Effector memory CD8-positive, alpha-beta T cell (primary cell): ENCODE measurements at regions not wholly inside any gene's neighbourhood (a gene's known extent, or its start where the extent isn't known, plus 50 kb on each side); places are given as distances from the start of the nearest gene placed in this dataset.

Source experiments
- ATAC-seq: fragments of 150-1000 bp; cut with Tn5 transposase; replicated peaks from 2 replicates; pipeline ENCODE4 v1.10.0; 2021; ENCODE audit warnings: mild to moderate bottlenecking, moderate library complexity
- DNase-seq, 3 experiments: peaks; one replicate each; pipeline ENCODE4 v3.0.0; 2021
- H3K27ac Mint-ChIP-seq, 2 donors: one replicate each; pipeline ENCODE4 v1.8.0; 2022; ENCODE audit warnings: mild to moderate bottlenecking in 2 of 2, mixed read lengths in 2 of 2, moderate library complexity in 2 of 2
- H3K27me3 Mint-ChIP-seq, 2 donors: one replicate each; pipeline ENCODE4 v1.8.0; 2022; ENCODE audit warnings: mixed read lengths in 2 of 2
- H3K36me3 Mint-ChIP-seq: one replicate; pipeline ENCODE4 v1.8.0; 2022; ENCODE audit warnings: mild to moderate bottlenecking, moderate library complexity, mixed read lengths; ENCODE audit not compliant: insufficient read depth
- H3K4me1 Mint-ChIP-seq, 2 donors: one replicate each; pipeline ENCODE4 v1.8.0; 2022; ENCODE audit warnings: low read depth in 2 of 2, mixed read lengths in 2 of 2
- H3K4me3 Mint-ChIP-seq, 2 donors: one replicate each; pipeline ENCODE4 v1.8.0; 2022; ENCODE audit warnings: mild to moderate bottlenecking in 2 of 2, mixed read lengths in 2 of 2, moderate library complexity in 2 of 2
- H3K9me3 Mint-ChIP-seq, 2 donors: one replicate each; pipeline ENCODE4 v1.8.0; 2022; ENCODE audit warnings: mixed read lengths in 2 of 2

GRCh38 chr2:155266583-155266982 is 568.1 kb downstream of the KCNJ3 start:
- no peak overlapping the region for H3K4me3 Mint-ChIP-seq

GRCh38 chr2:155266109-155266508 is 567.6 kb downstream of the KCNJ3 start:
- no peak for ATAC-seq
- DNase-seq, result no peak
- Mint-ChIP-seq H3K4me1 (no peaks in the 10 kb centered on the region), H3K27ac (no peak overlapping the region), H3K4me3 (no peak overlapping the region), H3K9me3 (peaks cover 7 to 8% of the 10 kb centered on the region in 2 donors), H3K27me3 (no peaks in the 10 kb centered on the region), H3K36me3 (no peaks in the 10 kb centered on the region)

More at GRCh38 chr2:155266583-155266982, 568.1 kb downstream of the KCNJ3 start:
- H3K36me3 Mint-ChIP-seq, result no peaks in the 10 kb centered on the region
- no peaks in the 10 kb centered on the region for H3K27me3 Mint-ChIP-seq
- DNase-seq, result no peak
- H3K9me3 Mint-ChIP-seq, result peaks cover 5 to 7% of the 10 kb centered on the region in 2 donors
- no peaks in the 10 kb centered on the region for H3K4me1 Mint-ChIP-seq
- no peak overlapping the region for H3K27ac Mint-ChIP-seq
- no peak for ATAC-seq

GRCh38 chr2:155256803-155257202 is 558.3 kb downstream of the KCNJ3 start:
- H3K4me1 Mint-ChIP-seq, result no peaks in the 10 kb centered on the region
- no peaks in the 10 kb centered on the region for H3K36me3 Mint-ChIP-seq
- no peak for ATAC-seq
- DNase-seq, result no peak
- no peaks in the 10 kb centered on the region for H3K27me3 Mint-ChIP-seq
- H3K27ac Mint-ChIP-seq, result no peak overlapping the region
- H3K4me3 Mint-ChIP-seq, result no peak overlapping the region
- H3K9me3 Mint-ChIP-seq, result peaks cover 0 to 7% of the 10 kb centered on the region in 2 donors

- DNase-seq, result no peak
- Mint-ChIP-seq H3K27me3 (no peaks in the 10 kb centered on the region), H3K27ac (no peak overlapping the region)
Observed at GRCh38 chr2:155250800-155251199, 552.3 kb downstream of the KCNJ3 start.

GRCh38 chr2:155240176-155240575 is 541.7 kb downstream of the KCNJ3 start:
- DNase-seq (no peak), ATAC-seq (no peak)
- H3K9me3 Mint-ChIP-seq, result peaks cover 7 to 8% of the 10 kb centered on the region in 2 donors
- H3K36me3 Mint-ChIP-seq, result no peaks in the 10 kb centered on the region
- no peaks in the 10 kb centered on the region for H3K4me1 Mint-ChIP-seq
- H3K27me3 Mint-ChIP-seq, result no peaks in the 10 kb centered on the region
- H3K4me3 Mint-ChIP-seq, result no peak overlapping the region
- no peak overlapping the region for H3K27ac Mint-ChIP-seq

More at GRCh38 chr2:155250800-155251199, 552.3 kb downstream of the KCNJ3 start:
- Mint-ChIP-seq H3K9me3 (peaks cover 0 to 15% of the 10 kb centered on the region in 2 donors), H3K4me3 (no peak overlapping the region), H3K36me3 (no peaks in the 10 kb centered on the region), H3K4me1 (no peaks in the 10 kb centered on the region)
- ATAC-seq, result no peak

- no peaks in the 10 kb centered on the region for H3K36me3 Mint-ChIP-seq
- no peak overlapping the region for H3K27ac Mint-ChIP-seq
- no peaks in the 10 kb centered on the region for H3K4me1 Mint-ChIP-seq
- ATAC-seq (no peak), DNase-seq (no peak)
- no peak overlapping the region for H3K4me3 Mint-ChIP-seq
- H3K27me3 Mint-ChIP-seq, result no peaks in the 10 kb centered on the region
- peaks cover 3 to 11% of the 10 kb centered on the region in 2 donors for H3K9me3 Mint-ChIP-seq
Observed at GRCh38 chr2:155235710-155236109, 537.2 kb downstream of the KCNJ3 start.

GRCh38 chr2:155223781-155224406 is 525.4 kb downstream of the KCNJ3 start:
- Mint-ChIP-seq H3K9me3 (peaks cover 3 to 6% of the 10 kb centered on the region in 2 donors), H3K4me3 (no peak overlapping the region), H3K36me3 (no peaks in the 10 kb centered on the region), H3K27me3 (no peaks in the 10 kb centered on the region), H3K27ac (no peak overlapping the region), H3K4me1 (no peaks in the 10 kb centered on the region)
- no peak for DNase-seq
- no peak for ATAC-seq

GRCh38 chr2:155218945-155219344 is 520.5 kb downstream of the KCNJ3 start:
- no peaks in the 10 kb centered on the region for H3K4me1 Mint-ChIP-seq
- no peak overlapping the region for H3K4me3 Mint-ChIP-seq
- no peak for DNase-seq
- no peaks in the 10 kb centered on the region for H3K27me3 Mint-ChIP-seq
- H3K9me3 Mint-ChIP-seq, result peaks cover 9 to 25% of the 10 kb centered on the region in 2 donors
- H3K27ac Mint-ChIP-seq, result no peak overlapping the region
- ATAC-seq, result no peak
- no peaks in the 10 kb centered on the region for H3K36me3 Mint-ChIP-seq

GRCh38 chr2:155218292-155218924 is 519.9 kb downstream of the KCNJ3 start:
- H3K36me3 Mint-ChIP-seq, result no peaks in the 10 kb centered on the region
- peaks cover 9 to 24% of the 10 kb centered on the region in 2 donors for H3K9me3 Mint-ChIP-seq
- no peaks in the 10 kb centered on the region for H3K4me1 Mint-ChIP-seq
- DNase-seq (no peak), ATAC-seq (no peak)
- H3K27ac Mint-ChIP-seq, result no peak overlapping the region
- H3K4me3 Mint-ChIP-seq, result no peak overlapping the region
- no peaks in the 10 kb centered on the region for H3K27me3 Mint-ChIP-seq

- H3K9me3 Mint-ChIP-seq, result peaks cover 11 to 25% of the 10 kb centered on the region in 2 donors
- H3K4me3 Mint-ChIP-seq, result no peak overlapping the region
- no peak overlapping the region for H3K27ac Mint-ChIP-seq
- DNase-seq, result no peak
- H3K36me3 Mint-ChIP-seq, result no peaks in the 10 kb centered on the region
- no peaks in the 10 kb centered on the region for H3K4me1 Mint-ChIP-seq
- ATAC-seq, result no peak
- no peaks in the 10 kb centered on the region for H3K27me3 Mint-ChIP-seq
Observed at GRCh38 chr2:155215037-155215707, 516.7 kb downstream of the KCNJ3 start.

GRCh38 chr2:155209696-155210450 is 511.4 kb downstream of the KCNJ3 start:
- no peaks in the 10 kb centered on the region for H3K36me3 Mint-ChIP-seq
- H3K27ac Mint-ChIP-seq, result no peak overlapping the region
- H3K4me3 Mint-ChIP-seq, result no peak overlapping the region
- no peaks in the 10 kb centered on the region for H3K27me3 Mint-ChIP-seq
- DNase-seq, result no peak
- H3K9me3 Mint-ChIP-seq, result peaks cover 9 to 22% of the 10 kb centered on the region in 2 donors
- no peaks in the 10 kb centered on the region for H3K4me1 Mint-ChIP-seq
- ATAC-seq, result no peak

- H3K9me3 Mint-ChIP-seq, result peaks cover 5 to 18% of the 10 kb centered on the region in 2 donors
- H3K36me3 Mint-ChIP-seq, result no peaks in the 10 kb centered on the region
- H3K27me3 Mint-ChIP-seq, result no peaks in the 10 kb centered on the region
- no peak overlapping the region for H3K27ac Mint-ChIP-seq
- H3K4me1 Mint-ChIP-seq, result no peaks in the 10 kb centered on the region
- no peak overlapping the region for H3K4me3 Mint-ChIP-seq
- DNase-seq, result no peak
- no peak for ATAC-seq
Observed at GRCh38 chr2:155203178-155203577, 504.7 kb downstream of the KCNJ3 start.

- Mint-ChIP-seq H3K27me3 (no peaks in the 10 kb centered on the region), H3K27ac (no peak overlapping the region), H3K36me3 (no peaks in the 10 kb centered on the region), H3K4me3 (no peak overlapping the region), H3K4me1 (no peaks in the 10 kb centered on the region), H3K9me3 (peaks cover 0 to 7% of the 10 kb centered on the region in 2 donors)
- ATAC-seq (no peak), DNase-seq (no peak)
Observed at GRCh38 chr2:155200753-155201152, 502.3 kb downstream of the KCNJ3 start.
